GM12878 (cell line): ENCODE measurements at regions not wholly inside any gene's neighbourhood (a gene's known extent, or its start where the extent isn't known, plus 50 kb on each side); places are given as distances from the start of the nearest gene placed in this dataset.
A peak's percentile ranks its signal among the peaks of the same experiment; 100 is the strongest.

Source experiments
- ATAC-seq: fragments of 200-7000 bp; cut with Tn5 transposase; 3 replicates; pipeline ENCODE4 v1.9.1; 2020; ENCODE audit warnings: mild to moderate bottlenecking, moderate library complexity
- BruUV-seq: library from RNA; stranded (reverse); fragments of 400-500 nt; replicated peaks from 2 replicates; lab custom pipeline; 2021; lab: Mats Ljungman, UMichigan
- CTCF ChIA-PET: fragments of 300-600 bp; sonication (Branson Sonifier 250); formaldehyde crosslinking; extraction: SDS; loops from one replicate; lab custom pipeline; 2021; ENCODE audit warnings: inconsistent platforms; lab: Yijun Ruan, JAX
- POLR2A ChIA-PET: fragments of 350-600 bp; formaldehyde crosslinking; extraction: SDS; loops from one replicate; lab custom pipeline; 2021; ENCODE audit warnings: inconsistent platforms; lab: Charles Lee
- RAD21 ChIA-PET: fragments of 300-600 bp; sonication (Branson Sonifier 250); formaldehyde crosslinking; loops from one replicate; lab custom pipeline; 2023; ENCODE audit warnings: antibody characterized with exemption; ENCODE audit not compliant: unreplicated experiment; lab: Charles Lee
- SMC1A ChIA-PET: fragments of 300-600 bp; sonication (Branson Sonifier 250); formaldehyde crosslinking; loops from one replicate; lab custom pipeline; 2023; ENCODE audit not compliant: unreplicated experiment, uncharacterized antibody; lab: Charles Lee
- DNase-seq: peaks from one replicate; pipeline ENCODE4 v3.0.0-alpha.2; 2011; ENCODE audit warnings: low read depth, low spot score
- FAIRE-seq: peaks from 3 replicates; lab custom pipeline; 2011; peaks lifted over from hg19 to GRCh38; lab: Jason Lieb, UNC
- H2AFZ ChIP-seq: 2 replicates; pipeline ENCODE4 v1.6.0; 2011; ENCODE audit warnings: low read depth, low read length, control low read depth; ENCODE audit not compliant: control insufficient read depth
- H3K27ac ChIP-seq: 2 replicates; pipeline ENCODE4 v1.5.1; 2011; ENCODE audit warnings: control low read depth; ENCODE audit not compliant: control insufficient read depth, insufficient read depth
- H3K27me3 ChIP-seq, 2 experiments: replicated peaks in 1 of 2; 2 replicates each; pipeline versions ENCODE4 v1.6.0 to v1.6.1; 2011; ENCODE audit warnings: low read length in 1 of 2; ENCODE audit not compliant: control insufficient read depth in 2 of 2, insufficient read depth in 2 of 2
- H3K36me3 ChIP-seq, 2 experiments: 2 replicates each; pipeline ENCODE4 v1.5.1; 2011; ENCODE audit warnings: low read length in 1 of 2; ENCODE audit not compliant: control insufficient read depth in 2 of 2, insufficient read depth in 2 of 2
- H3K4me1 ChIP-seq: 2 replicates; pipeline ENCODE4 v1.6.1; 2011; ENCODE audit warnings: mild to moderate bottlenecking, low read length, moderate library complexity, mixed read lengths; ENCODE audit not compliant: control insufficient read depth, insufficient read depth
- H3K4me2 ChIP-seq: 2 replicates; pipeline ENCODE4 v1.6.0; 2011; ENCODE audit warnings: control low read depth; ENCODE audit not compliant: control insufficient read depth, insufficient read depth
- H3K4me3 ChIP-seq: fragments of 200-600 bp; sonication (generic); 2 replicates; pipeline ENCODE4 v1.5.1; 2016
- H3K79me2 ChIP-seq: 2 replicates; pipeline ENCODE4 v1.6.0; 2011; ENCODE audit warnings: low read length; ENCODE audit not compliant: control insufficient read depth, insufficient read depth
- H3K9ac ChIP-seq: 2 replicates; pipeline ENCODE4 v1.8.0; 2011; ENCODE audit warnings: low read length, control low read depth, mixed read lengths; ENCODE audit not compliant: control insufficient read depth, insufficient read depth
- H3K9me3 ChIP-seq: replicated peaks from 3 replicates; pipeline ENCODE4 v1.5.1; 2011; ENCODE audit warnings: mild to moderate bottlenecking, low read length; ENCODE audit not compliant: control insufficient read depth, insufficient read depth
- H4K20me1 ChIP-seq: 2 replicates; pipeline ENCODE4 v1.6.0; 2011; ENCODE audit not compliant: control insufficient read depth, insufficient read depth
- CHD1 ChIP-seq: IDR thresholded peaks from 2 replicates; pipeline ENCODE4 v1.6.1; 2012; ENCODE audit warnings: low read depth, low read length, improper control_type of control experiment
- EGR1 ChIP-seq, 2 experiments: IDR thresholded peaks; 1 replicate in 1 of 2; 2 replicates in 1 of 2; pipeline ENCODE4 v1.6.1; 2011 to 2012; ENCODE audit warnings: low read depth in 2 of 2, low read length in 2 of 2, borderline replicate concordance in 1 of 2, mild to moderate bottlenecking in 1 of 2, moderate library complexity in 1 of 2
- IRF5 ChIP-seq: fragments of 450-650 bp; IDR thresholded peaks from 2 replicates; pipeline ENCODE4 v1.6.1; 2017; ENCODE audit warnings: borderline replicate concordance
- MAX ChIP-seq: IDR thresholded peaks from 2 replicates; pipeline ENCODE4 v1.6.1; 2012; ENCODE audit warnings: low read depth, low read length, improper control_type of control experiment
- TAF1 ChIP-seq: IDR thresholded peaks from 2 replicates; pipeline ENCODE4 v1.6.1; 2011; ENCODE audit warnings: mild to moderate bottlenecking, low read depth, low read length, borderline replicate concordance
- TCF3 ChIP-seq: IDR thresholded peaks from 2 replicates; pipeline ENCODE4 v1.6.1; 2012; ENCODE audit warnings: low read depth, mild to moderate bottlenecking, low read length, borderline replicate concordance; ENCODE audit not compliant: insufficient read depth
- USF2 ChIP-seq: IDR thresholded peaks from 2 replicates; pipeline ENCODE4 v1.6.1; 2011; ENCODE audit warnings: low read depth, low read length, improper control_type of control experiment, borderline replicate concordance
- YY1 ChIP-seq: IDR thresholded peaks from 2 replicates; pipeline ENCODE4 v1.6.1; 2011; ENCODE audit warnings: low read depth, mild to moderate bottlenecking, low read length
- ZZZ3 ChIP-seq: IDR thresholded peaks from 2 replicates; pipeline ENCODE4 v1.6.1; 2011; ENCODE audit warnings: low read depth; ENCODE audit not compliant: control insufficient read depth, insufficient read length
- WGBS: methylation state at CpG from one replicate; pipeline ENCODE4 v1.1.6; 2016; ENCODE audit warnings: low lambda C conversion rate; ENCODE audit not compliant: insufficient replicate concordance, insufficient coverage; ENCODE audit errors: missing lambda C conversion rate; 5-methylcytosine and 5-hydroxymethylcytosine counted together
- in situ Hi-C: fragments of 300-500 bp; cut with MboI; formaldehyde crosslinking; loops from 9 replicates; pipeline ENCODE4 v1.14.3; 2018; ENCODE audit warnings: mixed read lengths
- intact Hi-C: fragments of 100-400 bp; cut with micrococcal nuclease; formaldehyde crosslinking; loops from one replicate; pipeline ENCODE4 v1.14.2; 2022; ENCODE audit not compliant: unreplicated experiment

- peaks cover 4% of the 10 kb centered on the region for H3K4me1 ChIP-seq
- no peaks in the 10 kb centered on the region for H3K27me3 ChIP-seq
- no peak overlapping the region for H3K27ac ChIP-seq
- BruUV-seq: no TSS peak
- FAIRE-seq: peak; percentile 23
- H4K20me1 ChIP-seq: no peaks in the 10 kb centered on the region
- no peak for TF ChIP-seq EGR1 (IDR thresholded peaks at IDR 0.05; ENCODE audit: borderline replicate concordance in 1 of 2, low read depth in 2 of 2, low read length in 2 of 2)
- TF ChIP-seq TCF3: no peak
- in situ Hi-C loops (no loop called here), intact Hi-C loops (no loop called here)
- SMC1A ChIA-PET: interaction anchor here (1.1 to 3.2 kb wide), 16 partner anchors 8 to 50 kb away, joined by 3 to 40 read pairs (median 6); no protein-coding TSS in a partner anchor
- H3K36me3 ChIP-seq: no peaks in the 10 kb centered on the region
- H3K9me3 ChIP-seq: no peaks in the 10 kb centered on the region
- no peak overlapping the region for H3K4me3 ChIP-seq
- CTCF ChIA-PET: interaction anchor here (0.9 to 3.5 kb wide), 15 partner anchors 8 to 124 kb away, joined by 3 to 20 read pairs (median 5); no protein-coding TSS in a partner anchor
- RAD21 ChIA-PET: interaction anchor here (0.7 to 2.9 kb wide), 15 partner anchors 8 to 251 kb away, joined by 3 to 10 read pairs (median 4); partner anchors contain the start of gene LARP7
- no peaks in the 10 kb centered on the region for H3K79me2 ChIP-seq
- peak; percentile 31 for ATAC-seq
- POLR2A ChIA-PET: interaction anchor here (0.5 to 2.9 kb wide), 7 partner anchors 10 to 1007 kb away, joined by 3 to 10 read pairs (median 3); no protein-coding TSS in a partner anchor
- no peak for DNase-seq
- peak overlapping the region; percentile 54 for H2AFZ ChIP-seq
- H3K9ac ChIP-seq: no peak overlapping the region
- no peak overlapping the region for H3K4me2 ChIP-seq
- 77% methylated on average over 2 of the region's 2 CpGs for WGBS
These were observed 160.8 kb upstream of the ANK2 start for GRCh38 chr4:112888622-112889021.

- H3K4me1 ChIP-seq: peaks cover 4% of the 10 kb centered on the region
- H4K20me1 ChIP-seq: no peaks in the 10 kb centered on the region
- BruUV-seq: no TSS peak
- H3K9me3 ChIP-seq: no peaks in the 10 kb centered on the region
- no peak overlapping the region for H3K4me3 ChIP-seq
- in situ Hi-C loops: no loop called here
- ChIA-PET POLR2A (interaction anchor here (0.7 to 2.9 kb wide), 5 partner anchors 10 to 1007 kb away, joined by 3 to 10 read pairs (median 3); no protein-coding TSS in a partner anchor), RAD21 (interaction anchor here (1.0 to 2.9 kb wide), 8 partner anchors 9 to 76 kb away, joined by 3 to 10 read pairs (median 6); no protein-coding TSS in a partner anchor), CTCF (interaction anchor here (0.9 to 3.5 kb wide), 13 partner anchors 7 to 124 kb away, joined by 3 to 20 read pairs (median 5); no protein-coding TSS in a partner anchor), SMC1A (interaction anchor here (0.6 to 3.2 kb wide), 17 partner anchors 8 to 75 kb away, joined by 3 to 40 read pairs (median 5); no protein-coding TSS in a partner anchor)
- H3K27ac ChIP-seq: no peak overlapping the region
- no peaks in the 10 kb centered on the region for H3K36me3 ChIP-seq
- peak overlapping the region; percentile 85; the same call in 1 of the 2 replicates for H3K4me2 ChIP-seq
- FAIRE-seq: no peak
- no peaks in the 10 kb centered on the region for H3K79me2 ChIP-seq
- no peak overlapping the region for H3K9ac ChIP-seq
- no peaks in the 10 kb centered on the region for H3K27me3 ChIP-seq
- ATAC-seq: peak; percentile 70
- intact Hi-C loops: no loop called here
- no peak overlapping the region for H2AFZ ChIP-seq
- no peak for DNase-seq
- no peak for TF ChIP-seq ZZZ3
- no peak for TF ChIP-seq USF2
- TF ChIP-seq CHD1: no peak
- no peak for TF ChIP-seq YY1
- TF ChIP-seq IRF5: no peak
- TF ChIP-seq MAX: no peak
- TF ChIP-seq TAF1: no peak
These were observed 160.3 kb upstream of the ANK2 start for GRCh38 chr4:112889199-112889598.
